H1 (cell line): ENCODE measurements at regions not wholly inside any gene's neighbourhood (a gene's known extent, or its start where the extent isn't known, plus 50 kb on each side); places are given as distances from the start of the nearest gene placed in this dataset.

Experiments used
- ATF3 ChIP-seq: IDR thresholded peaks from 2 replicates; pipeline ENCODE4 v1.6.1; 2011; ENCODE audit warnings: low read depth, mild to moderate bottlenecking, low read length; ENCODE audit not compliant: insufficient read depth
- CTCF ChIP-seq, 3 experiments: IDR thresholded peaks; 1 replicate in 2 of 3; 2 replicates in 1 of 3; pipeline versions ENCODE4 v1.5.1 to v1.6.1; 2011; ENCODE audit warnings: low read length in 3 of 3, mild to moderate bottlenecking in 3 of 3, inconsistent platforms in 2 of 3, low read depth in 1 of 3, moderate library complexity in 1 of 3; ENCODE audit not compliant: insufficient read depth in 1 of 3; ENCODE audit errors: control extremely low read depth in 1 of 3
- EZH2 ChIP-seq: fragments of 200-600 bp; sonication (generic); IDR thresholded peaks from 2 replicates; pipeline ENCODE4 v1.7.1; 2012; ENCODE audit warnings: low read depth, mild to moderate bottlenecking, moderate library complexity, low read length, inconsistent platforms; ENCODE audit not compliant: severe bottlenecking
- KDM1A ChIP-seq: fragments of 200-600, 300-600 bp; sonication (generic); IDR thresholded peaks from 2 replicates; pipeline ENCODE4 v1.7.1; 2016; ENCODE audit warnings: mild to moderate bottlenecking, low read length, borderline replicate concordance
- POLR2A ChIP-seq, 2 experiments: IDR thresholded peaks; 1 replicate in 1 of 2; 2 replicates in 1 of 2; pipeline ENCODE4 v1.6.1; 2011; ENCODE audit warnings: low read depth in 2 of 2, low read length in 2 of 2, mild to moderate bottlenecking in 2 of 2; ENCODE audit errors: control extremely low read depth in 1 of 2
- SAP30 ChIP-seq: fragments of 300-600 bp; sonication (generic); IDR thresholded peaks from 2 replicates; pipeline ENCODE4 v1.7.1; 2012; ENCODE audit warnings: low read length, moderate library complexity, mild to moderate bottlenecking, inconsistent platforms; ENCODE audit not compliant: insufficient read depth, insufficient replicate concordance
- SIN3A ChIP-seq, 2 experiments: IDR thresholded peaks in 1 of 2; conservative IDR thresholded peaks in 1 of 2; 2 replicates each; pipeline ENCODE4 v1.6.1; 2011 to 2012; ENCODE audit warnings: low read length in 2 of 2, improper control_type of control experiment in 1 of 2, low read depth in 1 of 2, mild to moderate bottlenecking in 1 of 2

GRCh38 chr1:87883906-87884305 is 555.2 kb downstream of the LMO4 start:
- TF ChIP-seq POLR2A (IDR thresholded peaks at IDR 0.05; ENCODE audit: control extremely low read depth in 1 of 2, low read depth in 2 of 2, low read length in 2 of 2) (no peak), SIN3A (conservative IDR thresholded peaks at IDR 0.05 in 1 of 2, IDR thresholded peaks at IDR 0.05 in 1 of 2; ENCODE audit: low read depth in 1 of 2, low read length in 2 of 2) (no peak), CTCF (IDR thresholded peaks at IDR 0.05; ENCODE audit: control extremely low read depth in 1 of 3, insufficient read depth in 1 of 3, low read depth in 1 of 3, low read length in 3 of 3) (no peak), ATF3 (no peak), SAP30 (no peak), KDM1A (no peak), EZH2 (no peak)
